ENCODE measurements at regions not wholly inside any gene's neighbourhood (a gene's known extent, or its start where the extent isn't known, plus 50 kb on each side); places are given as distances from the start of the nearest gene placed in this dataset.

- no peak for TF ChIP-seq EZH2phosphoT487 (IDR thresholded peaks at IDR 0.05; ENCODE audit: low read depth)
- no peak for TF ChIP-seq CTCF (IDR thresholded peaks at IDR 0.05; ENCODE audit: low read depth, low read length)
- peaks cover 89% of the 10 kb centered on the region for H3K79me2 ChIP-seq (ENCODE audit: low read length)
- peaks cover 16% of the 10 kb centered on the region for H4K20me1 ChIP-seq (ENCODE audit: insufficient read depth, low read length)
- peaks cover 64% of the 10 kb centered on the region for H3K4me1 ChIP-seq (ENCODE audit: low read length)
- peaks cover 14% of the 10 kb centered on the region for H3K36me3 ChIP-seq (replicated peaks; ENCODE audit: low read depth, low read length)
- no peaks in the 10 kb centered on the region for H3K27me3 ChIP-seq (ENCODE audit: low read depth, low read length)
- H3K9ac ChIP-seq (ENCODE audit: low read length) = peak overlapping the region; percentile 84
- peak overlapping the region; percentile 63 for H3K4me3 ChIP-seq (ENCODE audit: low read length)
- no peaks in the 10 kb centered on the region for H3K9me3 ChIP-seq (ENCODE audit: insufficient read depth, low read length)
- H2AFZ ChIP-seq (ENCODE audit: low read depth, low read length) = no peak overlapping the region; the same call in 1 of the 2 replicates
- peak overlapping the region; percentile 82 for H3K4me2 ChIP-seq (ENCODE audit: low read length)
- H3K27ac ChIP-seq (ENCODE audit: low read length) = peak overlapping the region; percentile 95
Measured at GRCh38 chr12:24226745-24227350, 277.4 kb upstream of the SOX5 start.

- Histone ChIP-seq H3K4me2 (ENCODE audit: low read length) (no peak overlapping the region), H2AFZ (ENCODE audit: low read depth, low read length) (no peak overlapping the region), H3K9me3 (ENCODE audit: insufficient read depth, low read length) (no peaks in the 10 kb centered on the region), H3K27me3 (ENCODE audit: low read depth, low read length) (no peaks in the 10 kb centered on the region), H3K4me3 (ENCODE audit: low read length) (no peak overlapping the region), H3K36me3 (replicated peaks; ENCODE audit: low read depth, low read length) (peaks cover 19% of the 10 kb centered on the region), H3K9ac (ENCODE audit: low read length) (no peak overlapping the region), H3K27ac (ENCODE audit: low read length) (no peak overlapping the region), H3K4me1 (ENCODE audit: low read length) (peaks cover 39% of the 10 kb centered on the region), H3K79me2 (ENCODE audit: low read length) (peaks cover 91% of the 10 kb centered on the region), H4K20me1 (ENCODE audit: insufficient read depth, low read length) (peaks cover 40% of the 10 kb centered on the region)
- no peak for TF ChIP-seq EZH2phosphoT487 (IDR thresholded peaks at IDR 0.05; ENCODE audit: low read depth)
- no peak for TF ChIP-seq CTCF (IDR thresholded peaks at IDR 0.05; ENCODE audit: low read depth, low read length)
Measured at GRCh38 chr12:24224401-24224800, 274.9 kb upstream of the SOX5 start.

GRCh38 chr12:24223926-24224325 lies 274.5 kb upstream of the SOX5 start:
- Histone ChIP-seq H3K9me3 (ENCODE audit: insufficient read depth, low read length) (no peaks in the 10 kb centered on the region), H3K79me2 (ENCODE audit: low read length) (peaks cover 89% of the 10 kb centered on the region), H4K20me1 (ENCODE audit: insufficient read depth, low read length) (peaks cover 43% of the 10 kb centered on the region), H3K27me3 (ENCODE audit: low read depth, low read length) (no peaks in the 10 kb centered on the region), H3K9ac (ENCODE audit: low read length) (no peak overlapping the region), H2AFZ (ENCODE audit: low read depth, low read length) (no peak overlapping the region), H3K4me3 (ENCODE audit: low read length) (no peak overlapping the region), H3K27ac (ENCODE audit: low read length) (no peak overlapping the region), H3K4me1 (ENCODE audit: low read length) (peaks cover 35% of the 10 kb centered on the region), H3K36me3 (replicated peaks; ENCODE audit: low read depth, low read length) (peaks cover 19% of the 10 kb centered on the region), H3K4me2 (ENCODE audit: low read length) (no peak overlapping the region)
- TF ChIP-seq CTCF (IDR thresholded peaks at IDR 0.05; ENCODE audit: low read depth, low read length) (no peak), EZH2phosphoT487 (IDR thresholded peaks at IDR 0.05; ENCODE audit: low read depth) (no peak)

- no peaks in the 10 kb centered on the region for H3K27me3 ChIP-seq (ENCODE audit: low read depth, low read length)
- H3K27ac ChIP-seq (ENCODE audit: low read length) = no peak overlapping the region
Measured at GRCh38 chr12:24222968-24223367, 273.5 kb upstream of the SOX5 start.

More at GRCh38 chr12:24222968-24223367, 273.5 kb upstream of the SOX5 start:
- Histone ChIP-seq H3K79me2 (ENCODE audit: low read length) (peaks cover 83% of the 10 kb centered on the region), H2AFZ (ENCODE audit: low read depth, low read length) (no peak overlapping the region), H3K36me3 (replicated peaks; ENCODE audit: low read depth, low read length) (peaks cover 19% of the 10 kb centered on the region), H3K9ac (ENCODE audit: low read length) (no peak overlapping the region), H3K4me1 (ENCODE audit: low read length) (peaks cover 25% of the 10 kb centered on the region), H4K20me1 (ENCODE audit: insufficient read depth, low read length) (peaks cover 49% of the 10 kb centered on the region), H3K4me3 (ENCODE audit: low read length) (no peak overlapping the region), H3K4me2 (ENCODE audit: low read length) (no peak overlapping the region), H3K9me3 (ENCODE audit: insufficient read depth, low read length) (no peaks in the 10 kb centered on the region)
- no peak for TF ChIP-seq EZH2phosphoT487 (IDR thresholded peaks at IDR 0.05; ENCODE audit: low read depth)

Measured in OCI-LY3 (cell line).